ENCODE measurements at regions not wholly inside any gene's neighbourhood (a gene's known extent, or its start where the extent isn't known, plus 50 kb on each side); places are given as distances from the start of the nearest gene placed in this dataset.

- Histone ChIP-seq H2AFZ (ENCODE audit: low read length) (no peak overlapping the region), H3K4me1 (ENCODE audit: insufficient read depth, low read length) (no peaks in the 10 kb centered on the region), H3K27me3 (ENCODE audit: insufficient read depth, low read length) (no peaks in the 10 kb centered on the region), H4K20me1 (ENCODE audit: insufficient read depth, low read length) (no peaks in the 10 kb centered on the region), H3K36me3 (ENCODE audit: insufficient read depth, low read length) (no peaks in the 10 kb centered on the region), H3K79me2 (ENCODE audit: insufficient read depth, low read length) (no peaks in the 10 kb centered on the region), H3K4me3 (ENCODE audit: insufficient read depth, low read length) (no peak overlapping the region), H3K4me2 (ENCODE audit: insufficient read depth, low read length) (no peak overlapping the region), H3K9me3 (ENCODE audit: low read depth, low read length) (no peaks in the 10 kb centered on the region), H3K27ac (ENCODE audit: low read depth, low read length) (no peak overlapping the region)
- TF ChIP-seq CTCF (IDR thresholded peaks at IDR 0.05; ENCODE audit: extremely low read depth, low read depth, low read length), result no peak
- no peak for DNase-seq (ENCODE audit: insufficient read length, low spot score, missing footprints)
Measured at GRCh38 chr16:62450291-62450690, 414.1 kb upstream of the CDH8 start.

GRCh38 chr16:62445909-62446308, 409.7 kb upstream of the CDH8 start:
- H3K79me2 ChIP-seq (ENCODE audit: insufficient read depth, low read length), result no peaks in the 10 kb centered on the region
- H2AFZ ChIP-seq (ENCODE audit: low read length), result no peak overlapping the region
- H3K9me3 ChIP-seq (ENCODE audit: low read depth, low read length), result no peaks in the 10 kb centered on the region
- no peaks in the 10 kb centered on the region for H3K4me1 ChIP-seq (ENCODE audit: insufficient read depth, low read length)
- DNase-seq (ENCODE audit: insufficient read length, low spot score, missing footprints), result no peak
- H3K27ac ChIP-seq (ENCODE audit: low read depth, low read length), result no peak overlapping the region
- H4K20me1 ChIP-seq (ENCODE audit: insufficient read depth, low read length), result no peaks in the 10 kb centered on the region
- no peaks in the 10 kb centered on the region for H3K27me3 ChIP-seq (ENCODE audit: insufficient read depth, low read length)
- H3K4me3 ChIP-seq (ENCODE audit: insufficient read depth, low read length), result no peak overlapping the region
- no peak overlapping the region for H3K4me2 ChIP-seq (ENCODE audit: insufficient read depth, low read length)
- no peaks in the 10 kb centered on the region for H3K36me3 ChIP-seq (ENCODE audit: insufficient read depth, low read length)
- no peak for TF ChIP-seq CTCF (IDR thresholded peaks at IDR 0.05; ENCODE audit: extremely low read depth, low read depth, low read length)

GRCh38 chr16:62424206-62424605, 388.0 kb upstream of the CDH8 start:
- no peaks in the 10 kb centered on the region for H3K27me3 ChIP-seq (ENCODE audit: insufficient read depth, low read length)
- H3K9me3 ChIP-seq (ENCODE audit: low read depth, low read length), result no peaks in the 10 kb centered on the region
- H2AFZ ChIP-seq (ENCODE audit: low read length), result no peak overlapping the region
- H3K4me3 ChIP-seq (ENCODE audit: insufficient read depth, low read length), result no peak overlapping the region
- no peaks in the 10 kb centered on the region for H3K4me1 ChIP-seq (ENCODE audit: insufficient read depth, low read length)
- DNase-seq (ENCODE audit: insufficient read length, low spot score, missing footprints), result no peak
- no peak overlapping the region for H3K27ac ChIP-seq (ENCODE audit: low read depth, low read length)
- H3K36me3 ChIP-seq (ENCODE audit: insufficient read depth, low read length), result no peaks in the 10 kb centered on the region
- H3K4me2 ChIP-seq (ENCODE audit: insufficient read depth, low read length), result no peak overlapping the region
- H3K79me2 ChIP-seq (ENCODE audit: insufficient read depth, low read length), result no peaks in the 10 kb centered on the region
- TF ChIP-seq CTCF (IDR thresholded peaks at IDR 0.05; ENCODE audit: extremely low read depth, low read depth, low read length), result no peak
- no peaks in the 10 kb centered on the region for H4K20me1 ChIP-seq (ENCODE audit: insufficient read depth, low read length)

- Histone ChIP-seq H4K20me1 (ENCODE audit: insufficient read depth, low read length) (no peaks in the 10 kb centered on the region), H3K4me1 (ENCODE audit: insufficient read depth, low read length) (no peaks in the 10 kb centered on the region), H3K79me2 (ENCODE audit: insufficient read depth, low read length) (no peaks in the 10 kb centered on the region), H3K9me3 (ENCODE audit: low read depth, low read length) (no peaks in the 10 kb centered on the region), H3K4me2 (ENCODE audit: insufficient read depth, low read length) (no peak overlapping the region), H2AFZ (ENCODE audit: low read length) (no peak overlapping the region), H3K4me3 (ENCODE audit: insufficient read depth, low read length) (no peak overlapping the region), H3K36me3 (ENCODE audit: insufficient read depth, low read length) (no peaks in the 10 kb centered on the region), H3K27me3 (ENCODE audit: insufficient read depth, low read length) (no peaks in the 10 kb centered on the region), H3K27ac (ENCODE audit: low read depth, low read length) (no peak overlapping the region)
- no peak for DNase-seq (ENCODE audit: insufficient read length, low spot score, missing footprints)
- TF ChIP-seq CTCF (IDR thresholded peaks at IDR 0.05; ENCODE audit: extremely low read depth, low read depth, low read length), result no peak
Measured at GRCh38 chr16:62408760-62409159, 372.5 kb upstream of the CDH8 start.

All from osteoblast (primary cell).